HG03521 (cell line): ENCODE measurements at regions not wholly inside any gene's neighbourhood (a gene's known extent, or its start where the extent isn't known, plus 50 kb on each side); places are given as distances from the start of the nearest gene placed in this dataset.

Experiments
- ATAC-seq: cut with Tn5 transposase; IDR thresholded peaks from one replicate; pipeline ENCODE4 v1.9.1; 2021; ENCODE audit warnings: mild to moderate bottlenecking, moderate library complexity; ENCODE audit not compliant: unreplicated experiment

GRCh38 chr20:61125546-61126180, 126.4 kb upstream of the CDH4 start:
- no peak for ATAC-seq

DNA sequence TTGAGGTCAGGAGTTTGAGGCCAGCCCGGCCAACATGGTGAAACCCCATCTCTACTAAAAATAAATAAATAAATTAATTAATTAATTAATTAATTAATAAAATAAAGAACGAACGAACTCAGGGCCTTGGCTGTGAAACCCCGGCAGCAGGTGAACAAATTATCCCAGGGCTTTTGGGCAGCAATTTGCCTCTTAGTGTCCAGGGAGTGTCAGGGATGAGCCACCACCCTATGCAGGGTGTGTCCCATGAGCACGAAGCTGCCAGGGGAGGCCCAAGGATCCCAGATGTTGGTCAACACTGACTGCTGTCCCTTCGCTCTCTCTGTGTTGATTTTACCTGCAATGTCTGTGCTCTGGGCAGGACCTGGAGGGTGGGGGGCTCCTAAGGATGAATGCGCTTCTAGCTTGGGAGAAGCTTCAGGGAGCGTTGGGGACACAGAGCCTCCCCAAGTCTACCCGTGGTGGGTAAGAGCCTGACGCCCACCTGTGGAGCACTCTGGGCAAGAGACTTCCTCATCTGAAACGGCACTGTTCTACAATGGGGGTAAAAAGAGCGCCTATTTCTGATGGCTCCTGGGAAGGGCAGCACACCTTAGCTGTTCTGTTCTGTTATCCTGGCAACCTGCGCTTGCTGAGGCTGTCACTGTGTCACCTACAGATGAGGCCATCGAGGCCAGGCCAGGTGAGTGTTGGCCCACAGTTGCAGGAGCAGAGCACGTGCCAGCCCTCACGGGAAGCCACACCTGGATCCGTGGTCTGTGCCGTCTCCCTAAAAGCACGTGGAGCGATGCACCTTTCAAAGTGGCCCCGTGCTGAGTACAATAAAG, 125.5 kb upstream of the CDH4 start:
- no peak for ATAC-seq

GRCh38 chr20:61127311-61128039, 124.6 kb upstream of the CDH4 start:
- ATAC-seq = no peak

GRCh38 chr20:61128701-61129269, 123.3 kb upstream of the CDH4 start:
- ATAC-seq = no peak

DNA sequence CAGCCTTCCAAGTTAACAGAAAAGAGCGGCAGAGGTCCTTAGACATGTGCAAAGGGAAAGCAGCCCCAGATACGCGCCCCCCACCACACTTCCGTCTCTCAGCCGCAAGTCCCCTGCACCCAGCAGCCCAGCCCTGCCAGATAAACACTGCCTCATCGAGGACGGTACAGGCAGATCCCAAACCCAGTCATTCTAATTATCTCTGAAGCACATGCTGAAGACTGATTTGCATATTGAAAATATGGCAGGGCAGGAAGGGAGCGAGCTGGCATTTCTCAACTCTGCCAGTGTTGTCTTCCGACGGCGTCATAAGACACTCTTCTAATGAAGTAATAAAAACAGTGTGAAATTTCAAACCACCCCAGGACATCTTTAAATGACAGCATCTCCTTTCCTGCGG, 122.8 kb upstream of the CDH4 start:
- ATAC-seq = no peak

DNA sequence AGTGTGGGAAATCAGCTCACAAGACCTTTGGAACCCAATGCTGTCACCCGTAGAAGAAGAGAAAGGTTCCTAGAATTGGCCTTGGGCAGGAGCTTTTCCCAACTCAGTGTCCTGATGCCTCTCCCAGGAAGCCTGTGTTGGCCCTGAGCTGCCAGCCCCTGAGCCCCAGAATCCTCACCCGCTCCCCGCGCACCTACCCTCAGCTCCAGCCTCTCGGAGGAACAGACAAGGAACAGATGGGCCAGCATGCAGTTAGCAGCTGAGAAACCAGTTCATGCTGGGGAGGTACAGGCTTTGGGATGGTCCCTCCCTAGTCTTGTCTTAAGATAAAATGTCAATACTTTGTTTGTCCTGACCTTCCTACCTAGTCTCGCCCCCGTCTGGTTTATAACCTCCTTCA, 121.9 kb upstream of the CDH4 start:
- ATAC-seq = no peak

- ATAC-seq = no peak
These were observed 120.1 kb upstream of the CDH4 start for GRCh38 chr20:61131944-61132343.

GRCh38 chr20:61133611-61134010, 118.5 kb upstream of the CDH4 start:
- no peak for ATAC-seq

- ATAC-seq = no peak
These were observed 117.6 kb upstream of the CDH4 start for GRCh38 chr20:61134296-61135030.

GRCh38 chr20:61135266-61135665, 116.8 kb upstream of the CDH4 start:
- ATAC-seq = no peak

DNA sequence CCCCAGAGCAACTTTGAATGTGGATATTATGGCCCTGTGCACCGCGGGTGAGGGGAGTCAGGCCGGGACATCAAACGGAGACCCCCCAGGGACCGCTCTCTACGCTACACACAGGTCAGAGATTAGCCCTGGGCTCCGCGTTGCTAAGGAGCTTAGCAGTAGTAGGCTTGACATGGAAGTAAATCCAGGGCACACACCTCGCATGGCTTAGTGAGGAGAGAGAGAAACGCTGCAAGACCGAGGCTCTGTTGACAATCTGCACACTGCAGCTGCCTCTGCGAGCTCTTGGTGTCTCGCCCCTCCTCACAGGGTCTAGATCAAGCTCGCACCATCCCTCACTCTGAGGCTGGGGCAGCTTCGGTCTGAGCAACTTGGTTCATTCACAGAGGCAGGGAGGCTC, 116.1 kb upstream of the CDH4 start:
- ATAC-seq = no peak

DNA sequence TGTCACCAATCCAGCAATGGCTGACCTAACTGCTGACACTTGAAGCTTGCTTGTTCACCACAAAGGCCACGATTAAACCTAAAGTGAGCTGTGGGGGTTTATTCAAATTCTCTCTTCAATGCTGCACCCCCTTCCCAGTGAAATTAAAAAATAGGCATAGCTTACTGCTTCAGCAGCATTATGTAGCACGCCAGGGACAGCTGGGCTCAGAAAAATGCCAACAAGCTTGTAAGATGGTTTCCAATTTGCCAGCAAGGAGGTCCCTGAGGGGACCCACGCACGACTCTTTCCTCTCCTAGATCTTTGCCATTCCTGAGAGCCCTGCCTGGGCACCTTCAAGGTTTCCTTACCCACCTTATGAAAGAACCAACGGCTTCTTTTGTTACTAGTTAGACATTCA, 113.5 kb upstream of the CDH4 start:
- ATAC-seq = no peak

GRCh38 chr20:61139031-61139430, 113.0 kb upstream of the CDH4 start:
- ATAC-seq = no peak

DNA sequence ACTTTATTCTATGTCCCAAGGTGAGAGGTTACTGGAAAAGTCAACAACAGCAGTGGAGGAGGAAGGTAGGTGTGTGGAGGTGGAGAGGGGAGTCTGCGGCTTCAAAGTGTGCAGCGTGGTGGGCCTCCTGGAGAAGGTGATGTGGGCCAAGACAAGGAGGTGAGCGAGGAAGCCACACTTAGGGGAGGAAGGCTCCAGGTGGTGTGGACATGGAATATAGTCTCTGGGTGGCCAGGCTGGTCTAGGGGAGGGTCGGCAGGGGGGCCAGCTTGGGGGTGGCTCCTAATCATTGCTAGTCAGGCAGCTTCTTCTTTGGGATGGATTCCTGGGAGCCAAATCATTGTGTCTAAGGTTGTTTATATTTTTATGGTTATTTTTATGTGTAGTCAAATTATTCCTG, 111.5 kb upstream of the CDH4 start:
- ATAC-seq = no peak

DNA sequence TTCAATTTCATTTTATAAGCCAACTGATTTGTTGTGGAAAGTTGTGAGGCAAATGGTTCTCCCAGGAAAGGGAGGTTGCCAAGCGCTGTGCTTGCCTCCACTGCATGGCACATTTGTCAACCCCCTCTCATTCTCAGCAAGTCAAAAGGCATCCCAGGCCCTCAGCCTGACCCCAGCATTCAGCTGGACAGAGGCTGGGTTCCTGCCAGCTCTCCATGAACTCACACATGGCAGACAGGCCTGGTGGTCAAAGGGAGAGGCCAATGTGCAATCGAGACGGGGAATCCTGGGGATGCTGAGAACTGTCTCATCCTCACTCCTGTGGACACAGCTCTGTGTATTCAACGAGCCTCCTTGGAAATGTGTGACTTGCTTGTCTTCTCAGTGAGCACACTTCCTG, 106.0 kb upstream of the CDH4 start:
- no peak for ATAC-seq

GRCh38 chr20:61149636-61150035, 102.4 kb upstream of the CDH4 start:
- no peak for ATAC-seq

DNA sequence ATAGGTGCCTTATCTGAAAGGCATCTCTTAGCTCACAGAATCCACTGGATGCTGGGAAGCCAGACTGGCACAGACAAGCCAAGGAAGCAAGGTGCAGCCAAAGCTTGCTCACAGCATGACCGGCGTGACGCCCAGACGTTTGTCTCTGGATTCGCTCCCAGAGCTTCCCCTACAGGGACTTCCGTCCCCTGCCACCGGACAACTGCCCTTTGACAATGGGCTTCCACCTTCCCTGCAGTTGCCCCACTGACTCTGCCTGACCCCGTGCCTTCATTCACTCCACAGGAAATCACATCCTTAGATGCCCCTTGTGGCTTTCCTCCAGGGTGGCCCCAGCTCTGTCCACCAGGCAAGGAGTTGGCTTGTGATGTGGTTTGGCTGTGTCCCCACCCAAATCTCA, 94.8 kb upstream of the CDH4 start:
- no peak for ATAC-seq

DNA sequence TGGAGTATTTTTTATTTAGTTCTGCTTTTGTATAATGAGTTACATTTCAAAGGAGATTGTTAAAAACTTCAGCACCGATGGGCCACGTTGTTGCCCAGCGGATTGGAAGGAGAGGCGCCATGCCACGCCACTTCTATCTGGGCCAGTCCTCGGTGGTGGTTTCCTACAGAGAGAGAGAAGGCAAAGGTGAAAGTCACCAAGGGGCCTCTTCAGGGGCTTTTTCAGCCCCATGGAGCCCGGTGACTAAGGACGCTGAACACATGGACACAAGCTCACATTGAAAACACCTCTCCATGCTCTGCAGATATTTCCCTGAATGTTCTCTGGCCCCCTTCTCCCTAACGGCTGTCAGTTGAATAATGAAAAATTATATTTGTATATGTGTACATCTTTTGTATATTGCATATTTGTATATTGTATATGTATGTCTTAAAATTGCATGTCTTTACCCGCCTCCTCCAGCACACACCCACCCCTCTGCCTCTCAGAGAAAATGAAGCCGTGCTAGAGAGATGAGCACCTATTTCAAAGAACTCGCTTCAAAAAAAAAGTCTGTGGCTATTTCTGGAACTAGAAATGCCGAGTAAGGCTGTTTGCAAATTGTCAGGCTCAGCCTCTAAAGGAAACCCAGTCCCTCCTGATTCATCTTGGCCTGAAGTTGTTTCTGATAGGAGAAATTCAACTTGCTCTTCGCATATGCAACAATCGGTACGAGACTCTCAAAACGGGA, 91.9 kb upstream of the CDH4 start:
- ATAC-seq = no peak

- ATAC-seq = no peak
These were observed 90.2 kb upstream of the CDH4 start for GRCh38 chr20:61161726-61162390.

DNA sequence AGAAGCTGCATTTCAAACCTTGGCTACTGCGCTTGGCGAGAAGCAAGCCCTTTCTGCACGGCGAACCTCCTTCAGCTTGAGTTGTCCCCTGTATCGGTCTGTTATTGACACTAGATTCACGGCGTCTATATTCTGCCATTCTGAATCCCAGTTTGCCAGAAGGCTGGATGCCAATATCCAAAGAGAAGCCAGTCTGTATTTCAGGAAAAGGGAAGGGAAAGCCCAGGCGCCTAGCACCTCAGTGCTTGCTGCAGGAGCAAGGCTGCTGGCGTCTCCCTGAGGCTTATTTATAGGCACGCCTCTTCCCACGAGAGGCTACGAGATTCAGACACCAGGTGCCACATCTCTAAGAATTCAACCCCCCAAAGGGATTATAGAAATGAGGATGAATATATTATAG, 89.6 kb upstream of the CDH4 start:
- ATAC-seq = no peak
